ENCODE measurements at regions not wholly inside any gene's neighbourhood (a gene's known extent, or its start where the extent isn't known, plus 50 kb on each side); places are given as distances from the start of the nearest gene placed in this dataset.

GRCh38 chr16:6949240-6949639 is 383.4 kb upstream of the RBFOX1 start:
- H3K79me2 ChIP-seq (ENCODE audit: low read length): no peaks in the 10 kb centered on the region
- TF ChIP-seq EZH2phosphoT487 (IDR thresholded peaks at IDR 0.05; ENCODE audit: low read depth) (no peak), CTCF (IDR thresholded peaks at IDR 0.05; ENCODE audit: low read depth, low read length) (no peak)
- no peaks in the 10 kb centered on the region for H3K4me1 ChIP-seq (ENCODE audit: low read length)
- no peaks in the 10 kb centered on the region for H3K36me3 ChIP-seq (replicated peaks; ENCODE audit: low read depth, low read length)
- no peaks in the 10 kb centered on the region for H3K27me3 ChIP-seq (ENCODE audit: low read depth, low read length)
- H3K4me3 ChIP-seq (ENCODE audit: low read length): no peak overlapping the region
- no peak overlapping the region for H3K27ac ChIP-seq (ENCODE audit: low read length)
- H2AFZ ChIP-seq (ENCODE audit: low read depth, low read length): no peak overlapping the region
- no peaks in the 10 kb centered on the region for H3K9me3 ChIP-seq (ENCODE audit: insufficient read depth, low read length)
- H4K20me1 ChIP-seq (ENCODE audit: insufficient read depth, low read length): no peaks in the 10 kb centered on the region
- no peak overlapping the region for H3K9ac ChIP-seq (ENCODE audit: low read length)
- H3K4me2 ChIP-seq (ENCODE audit: low read length): no peak overlapping the region

GRCh38 chr16:6947291-6947690 is 385.4 kb upstream of the RBFOX1 start:
- H3K27me3 ChIP-seq (ENCODE audit: low read depth, low read length): no peaks in the 10 kb centered on the region
- no peak overlapping the region for H2AFZ ChIP-seq (ENCODE audit: low read depth, low read length)
- H3K4me3 ChIP-seq (ENCODE audit: low read length): no peak overlapping the region
- H3K27ac ChIP-seq (ENCODE audit: low read length): no peak overlapping the region
- no peaks in the 10 kb centered on the region for H3K9me3 ChIP-seq (ENCODE audit: insufficient read depth, low read length)
- H3K4me2 ChIP-seq (ENCODE audit: low read length): no peak overlapping the region
- no peaks in the 10 kb centered on the region for H4K20me1 ChIP-seq (ENCODE audit: insufficient read depth, low read length)
- H3K9ac ChIP-seq (ENCODE audit: low read length): no peak overlapping the region
- no peaks in the 10 kb centered on the region for H3K4me1 ChIP-seq (ENCODE audit: low read length)
- TF ChIP-seq EZH2phosphoT487 (IDR thresholded peaks at IDR 0.05; ENCODE audit: low read depth) (no peak), CTCF (IDR thresholded peaks at IDR 0.05; ENCODE audit: low read depth, low read length) (no peak)
- H3K79me2 ChIP-seq (ENCODE audit: low read length): no peaks in the 10 kb centered on the region
- H3K36me3 ChIP-seq (replicated peaks; ENCODE audit: low read depth, low read length): no peaks in the 10 kb centered on the region

- H3K9me3 ChIP-seq (ENCODE audit: insufficient read depth, low read length): no peaks in the 10 kb centered on the region
- TF ChIP-seq CTCF (IDR thresholded peaks at IDR 0.05; ENCODE audit: low read depth, low read length): no peak
- TF ChIP-seq EZH2phosphoT487 (IDR thresholded peaks at IDR 0.05; ENCODE audit: low read depth): no peak
- H3K27me3 ChIP-seq (ENCODE audit: low read depth, low read length): no peaks in the 10 kb centered on the region
- no peaks in the 10 kb centered on the region for H4K20me1 ChIP-seq (ENCODE audit: insufficient read depth, low read length)
- no peak overlapping the region for H3K9ac ChIP-seq (ENCODE audit: low read length)
- H2AFZ ChIP-seq (ENCODE audit: low read depth, low read length): no peak overlapping the region
- no peaks in the 10 kb centered on the region for H3K36me3 ChIP-seq (replicated peaks; ENCODE audit: low read depth, low read length)
- H3K4me1 ChIP-seq (ENCODE audit: low read length): no peaks in the 10 kb centered on the region
- H3K27ac ChIP-seq (ENCODE audit: low read length): no peak overlapping the region
- no peak overlapping the region for H3K4me2 ChIP-seq (ENCODE audit: low read length)
- no peak overlapping the region for H3K4me3 ChIP-seq (ENCODE audit: low read length)
- H3K79me2 ChIP-seq (ENCODE audit: low read length): no peaks in the 10 kb centered on the region
Measured at GRCh38 chr16:6946802-6947201, 385.8 kb upstream of the RBFOX1 start.

- no peak overlapping the region for H3K4me3 ChIP-seq (ENCODE audit: low read length)
- H3K9ac ChIP-seq (ENCODE audit: low read length): no peak overlapping the region
- no peak overlapping the region for H2AFZ ChIP-seq (ENCODE audit: low read depth, low read length)
- no peaks in the 10 kb centered on the region for H3K4me1 ChIP-seq (ENCODE audit: low read length)
- no peaks in the 10 kb centered on the region for H4K20me1 ChIP-seq (ENCODE audit: insufficient read depth, low read length)
- no peaks in the 10 kb centered on the region for H3K27me3 ChIP-seq (ENCODE audit: low read depth, low read length)
- H3K4me2 ChIP-seq (ENCODE audit: low read length): no peak overlapping the region
- no peaks in the 10 kb centered on the region for H3K79me2 ChIP-seq (ENCODE audit: low read length)
- H3K27ac ChIP-seq (ENCODE audit: low read length): no peak overlapping the region
- H3K36me3 ChIP-seq (replicated peaks; ENCODE audit: low read depth, low read length): no peaks in the 10 kb centered on the region
- no peaks in the 10 kb centered on the region for H3K9me3 ChIP-seq (ENCODE audit: insufficient read depth, low read length)
- TF ChIP-seq CTCF (IDR thresholded peaks at IDR 0.05; ENCODE audit: low read depth, low read length) (no peak), EZH2phosphoT487 (IDR thresholded peaks at IDR 0.05; ENCODE audit: low read depth) (no peak)
Measured at GRCh38 chr16:6946106-6946505, 386.5 kb upstream of the RBFOX1 start.
